Keratinocyte (primary cell): ENCODE measurements at regions not wholly inside any gene's neighbourhood (a gene's known extent, or its start where the extent isn't known, plus 50 kb on each side); places are given as distances from the start of the nearest gene placed in this dataset.

Experiments
- DNase-seq: peaks from one replicate; pipeline ENCODE4 v3.0.0-alpha.2; 2011; ENCODE audit warnings: low read depth, missing footprints, low spot score
- FAIRE-seq: peaks from 2 replicates; lab custom pipeline; 2011; peaks lifted over from hg19 to GRCh38; lab: Jason Lieb, UNC
- H2AFZ ChIP-seq: 2 replicates; pipeline ENCODE4 v1.6.0; 2012; ENCODE audit warnings: low read length, control low read depth, inconsistent platforms; ENCODE audit not compliant: control insufficient read depth
- H3K27ac ChIP-seq: 2 replicates; pipeline ENCODE4 v1.5.1; 2011; ENCODE audit warnings: low read length; ENCODE audit not compliant: control insufficient read depth, insufficient read depth
- H3K27me3 ChIP-seq: 3 replicates; pipeline ENCODE4 v1.6.0; 2011; ENCODE audit warnings: low read length; ENCODE audit not compliant: control insufficient read depth, insufficient read depth; ENCODE audit errors: extremely low read depth
- H3K36me3 ChIP-seq, 2 experiments: 2 replicates in 1 of 2; 3 replicates in 1 of 2; pipeline ENCODE4 v1.5.1; 2011; ENCODE audit warnings: low read length in 2 of 2, mild to moderate bottlenecking in 1 of 2; ENCODE audit not compliant: control insufficient read depth in 2 of 2, insufficient read depth in 2 of 2; ENCODE audit errors: extremely low read depth in 1 of 2
- H3K4me1 ChIP-seq: 3 replicates; pipeline ENCODE4 v1.5.1; 2011; ENCODE audit warnings: low read length; ENCODE audit not compliant: control insufficient read depth, insufficient read depth; ENCODE audit errors: extremely low read depth
- H3K4me2 ChIP-seq: 3 replicates; pipeline ENCODE4 v1.6.0; 2011; ENCODE audit warnings: low read depth, low read length; ENCODE audit not compliant: control insufficient read depth, insufficient read depth; ENCODE audit errors: extremely low read depth
- H3K4me3 ChIP-seq, 3 experiments: fragments of 200-600 bp in 1 of 3; sonication (generic) in 1 of 3; 2 replicates in 2 of 3; 3 replicates in 1 of 3; pipeline ENCODE4 v1.5.1; 2011 to 2016; ENCODE audit warnings: low read length in 3 of 3, mild to moderate bottlenecking in 3 of 3, control low read depth in 2 of 3, inconsistent platforms in 1 of 3, low read depth in 1 of 3, mixed read lengths in 1 of 3, mixed run types in 1 of 3, moderate library complexity in 1 of 3; ENCODE audit not compliant: control insufficient read depth in 2 of 3, insufficient read depth in 2 of 3; ENCODE audit errors: extremely low read depth in 1 of 3
- H3K79me2 ChIP-seq: 2 replicates; pipeline ENCODE4 v1.6.0; 2012; ENCODE audit warnings: low read length; ENCODE audit not compliant: control insufficient read depth, insufficient read depth
- H3K9ac ChIP-seq: 3 replicates; pipeline ENCODE4 v1.6.0; 2011; ENCODE audit warnings: low read length; ENCODE audit not compliant: control insufficient read depth, insufficient read depth; ENCODE audit errors: extremely low read depth
- H3K9me1 ChIP-seq: 3 replicates; pipeline ENCODE4 v1.6.0; 2011; ENCODE audit warnings: low read length; ENCODE audit not compliant: control insufficient read depth, insufficient read depth; ENCODE audit errors: extremely low read depth
- H3K9me3 ChIP-seq: 2 replicates; pipeline ENCODE4 v1.5.1; 2012; ENCODE audit warnings: low read depth, low read length; ENCODE audit not compliant: control insufficient read depth
- H4K20me1 ChIP-seq: 3 replicates; pipeline ENCODE4 v1.6.0; 2011; ENCODE audit warnings: low read length; ENCODE audit not compliant: control insufficient read depth, insufficient read depth; ENCODE audit errors: extremely low read depth
- EZH2 ChIP-seq: IDR thresholded peaks from one replicate; pipeline ENCODE4 v1.6.1; 2012; ENCODE audit warnings: inconsistent platforms, mild to moderate bottlenecking, low read length, moderate library complexity
- dilution Hi-C: fragments of 300-500 bp; cut with MboI; formaldehyde crosslinking; loops from one replicate; pipeline ENCODE4 v1.7.0; 2020; ENCODE audit warnings: low sequenced_read_pairs; ENCODE audit not compliant: extremely low pct_ligation_motif_present
- TF ChIP-seq, protein P1 (sequence below), 3 experiments: IDR thresholded peaks in 1 of 3; conservative IDR thresholded peaks in 1 of 3; optimal IDR thresholded peaks in 1 of 3; 2 replicates in 2 of 3; 3 replicates in 1 of 3; pipeline versions ENCODE3 to v1.5.1; 2011; ENCODE audit warnings: low read length in 3 of 3, mild to moderate bottlenecking in 3 of 3, moderate library complexity in 2 of 3, control low read depth in 1 of 3, inconsistent platforms in 1 of 3; ENCODE audit not compliant: insufficient read depth in 2 of 3; ENCODE audit errors: extremely low read depth in 1 of 3

DNA sequence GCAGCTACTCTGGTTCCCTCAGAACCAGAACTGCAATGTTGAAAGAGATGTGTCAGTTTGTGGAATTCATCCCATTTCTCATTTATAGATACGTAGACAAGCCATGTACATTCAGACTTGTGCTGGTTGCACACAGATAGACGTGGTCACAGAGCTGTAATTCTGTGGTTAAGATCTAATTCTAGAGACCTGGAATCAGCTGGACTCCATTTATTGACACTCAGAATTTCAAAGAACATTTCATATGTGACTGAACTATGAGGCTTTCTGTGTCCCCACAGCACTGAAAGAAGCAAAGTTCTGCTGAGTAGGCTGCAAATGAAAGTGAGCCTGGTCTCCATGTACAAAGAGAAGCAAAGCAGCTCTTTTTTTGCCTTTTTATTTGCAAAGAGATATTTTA, 220.2 kb upstream of the NAV3 start:
- TF ChIP-seq, protein P1, sequence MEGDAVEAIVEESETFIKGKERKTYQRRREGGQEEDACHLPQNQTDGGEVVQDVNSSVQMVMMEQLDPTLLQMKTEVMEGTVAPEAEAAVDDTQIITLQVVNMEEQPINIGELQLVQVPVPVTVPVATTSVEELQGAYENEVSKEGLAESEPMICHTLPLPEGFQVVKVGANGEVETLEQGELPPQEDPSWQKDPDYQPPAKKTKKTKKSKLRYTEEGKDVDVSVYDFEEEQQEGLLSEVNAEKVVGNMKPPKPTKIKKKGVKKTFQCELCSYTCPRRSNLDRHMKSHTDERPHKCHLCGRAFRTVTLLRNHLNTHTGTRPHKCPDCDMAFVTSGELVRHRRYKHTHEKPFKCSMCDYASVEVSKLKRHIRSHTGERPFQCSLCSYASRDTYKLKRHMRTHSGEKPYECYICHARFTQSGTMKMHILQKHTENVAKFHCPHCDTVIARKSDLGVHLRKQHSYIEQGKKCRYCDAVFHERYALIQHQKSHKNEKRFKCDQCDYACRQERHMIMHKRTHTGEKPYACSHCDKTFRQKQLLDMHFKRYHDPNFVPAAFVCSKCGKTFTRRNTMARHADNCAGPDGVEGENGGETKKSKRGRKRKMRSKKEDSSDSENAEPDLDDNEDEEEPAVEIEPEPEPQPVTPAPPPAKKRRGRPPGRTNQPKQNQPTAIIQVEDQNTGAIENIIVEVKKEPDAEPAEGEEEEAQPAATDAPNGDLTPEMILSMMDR (optimal IDR thresholded peaks at IDR 0.05 in 1 of 3, IDR thresholded peaks at IDR 0.05 in 1 of 3, conservative IDR thresholded peaks at IDR 0.05 in 1 of 3; ENCODE audit: extremely low read depth in 1 of 3, insufficient read depth in 2 of 3, low read length in 3 of 3): no peak
- no peak for TF ChIP-seq EZH2
- no peak overlapping the region for H3K27ac ChIP-seq
- no peaks in the 10 kb centered on the region for H3K9me3 ChIP-seq
- no peak overlapping the region for H3K4me2 ChIP-seq
- H3K4me1 ChIP-seq: no peaks in the 10 kb centered on the region
- DNase-seq: no peak
- no peaks in the 10 kb centered on the region for H4K20me1 ChIP-seq
- no peaks in the 10 kb centered on the region for H3K79me2 ChIP-seq
- no peak overlapping the region for H3K4me3 ChIP-seq
- no peaks in the 10 kb centered on the region for H3K27me3 ChIP-seq
- dilution Hi-C loops: no loop called here
- no peak overlapping the region for H2AFZ ChIP-seq
- no peaks in the 10 kb centered on the region for H3K36me3 ChIP-seq
- H3K9ac ChIP-seq: no peak overlapping the region
- H3K9me1 ChIP-seq: no peaks in the 10 kb centered on the region
- no peak for FAIRE-seq

GRCh38 chr12:77609016-77609415, 221.7 kb upstream of the NAV3 start:
- H3K79me2 ChIP-seq: no peaks in the 10 kb centered on the region
- FAIRE-seq (no peak), DNase-seq (no peak)
- H3K4me3 ChIP-seq: no peak overlapping the region
- H4K20me1 ChIP-seq: no peaks in the 10 kb centered on the region
- H3K4me1 ChIP-seq: no peaks in the 10 kb centered on the region
- dilution Hi-C loops: no loop called here
- no peaks in the 10 kb centered on the region for H3K27me3 ChIP-seq
- H3K36me3 ChIP-seq: no peaks in the 10 kb centered on the region
- no peak overlapping the region for H2AFZ ChIP-seq
- no peak overlapping the region for H3K27ac ChIP-seq
- TF ChIP-seq EZH2: no peak
- TF ChIP-seq, protein P1 (optimal IDR thresholded peaks at IDR 0.05 in 1 of 3, IDR thresholded peaks at IDR 0.05 in 1 of 3, conservative IDR thresholded peaks at IDR 0.05 in 1 of 3; ENCODE audit: extremely low read depth in 1 of 3, insufficient read depth in 2 of 3, low read length in 3 of 3): no peak
- no peak overlapping the region for H3K9ac ChIP-seq
- no peaks in the 10 kb centered on the region for H3K9me3 ChIP-seq
- H3K9me1 ChIP-seq: no peaks in the 10 kb centered on the region
- no peak overlapping the region for H3K4me2 ChIP-seq
